GM06990 (cell line): ENCODE measurements at regions not wholly inside any gene's neighbourhood (a gene's known extent, or its start where the extent isn't known, plus 50 kb on each side); places are given as distances from the start of the nearest gene placed in this dataset.

Experiments used
- DNase-seq: peaks from one replicate; pipeline ENCODE4 v3.0.0-alpha.2; 2011; ENCODE audit not compliant: insufficient read length; ENCODE audit errors: extremely low read depth
- H3K27me3 ChIP-seq: replicated peaks from 2 replicates; pipeline ENCODE4 v1.6.0; 2011; ENCODE audit warnings: low read length; ENCODE audit not compliant: control insufficient read depth, insufficient read depth
- H3K36me3 ChIP-seq: 2 replicates; pipeline ENCODE4 v1.5.1; 2011; ENCODE audit warnings: low read length; ENCODE audit not compliant: control insufficient read depth, insufficient read depth
- H3K4me3 ChIP-seq: replicated peaks from 2 replicates; pipeline ENCODE4 v1.5.1; 2011; ENCODE audit warnings: low read depth, mild to moderate bottlenecking, control low read depth, low read length
- TF ChIP-seq, protein P1 (sequence below): IDR thresholded peaks from 2 replicates; pipeline ENCODE4 v1.5.1; 2011; ENCODE audit warnings: low read length, control low read depth, mild to moderate bottlenecking, inconsistent platforms; ENCODE audit not compliant: insufficient read depth, poor library complexity, severe bottlenecking

- Histone ChIP-seq H3K36me3 (no peaks in the 10 kb centered on the region), H3K4me3 (no peak overlapping the region), H3K27me3 (no peaks in the 10 kb centered on the region)
- TF ChIP-seq, protein P1, sequence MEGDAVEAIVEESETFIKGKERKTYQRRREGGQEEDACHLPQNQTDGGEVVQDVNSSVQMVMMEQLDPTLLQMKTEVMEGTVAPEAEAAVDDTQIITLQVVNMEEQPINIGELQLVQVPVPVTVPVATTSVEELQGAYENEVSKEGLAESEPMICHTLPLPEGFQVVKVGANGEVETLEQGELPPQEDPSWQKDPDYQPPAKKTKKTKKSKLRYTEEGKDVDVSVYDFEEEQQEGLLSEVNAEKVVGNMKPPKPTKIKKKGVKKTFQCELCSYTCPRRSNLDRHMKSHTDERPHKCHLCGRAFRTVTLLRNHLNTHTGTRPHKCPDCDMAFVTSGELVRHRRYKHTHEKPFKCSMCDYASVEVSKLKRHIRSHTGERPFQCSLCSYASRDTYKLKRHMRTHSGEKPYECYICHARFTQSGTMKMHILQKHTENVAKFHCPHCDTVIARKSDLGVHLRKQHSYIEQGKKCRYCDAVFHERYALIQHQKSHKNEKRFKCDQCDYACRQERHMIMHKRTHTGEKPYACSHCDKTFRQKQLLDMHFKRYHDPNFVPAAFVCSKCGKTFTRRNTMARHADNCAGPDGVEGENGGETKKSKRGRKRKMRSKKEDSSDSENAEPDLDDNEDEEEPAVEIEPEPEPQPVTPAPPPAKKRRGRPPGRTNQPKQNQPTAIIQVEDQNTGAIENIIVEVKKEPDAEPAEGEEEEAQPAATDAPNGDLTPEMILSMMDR = no peak
- no peak for DNase-seq
These were observed 101.9 kb upstream of the TNR start for GRCh38 chr1:175845338-175845737.

GRCh38 chr1:175844877-175845276 is 101.5 kb upstream of the TNR start:
- no peaks in the 10 kb centered on the region for H3K27me3 ChIP-seq
- DNase-seq = no peak
- TF ChIP-seq, protein P1 = no peak
- H3K36me3 ChIP-seq = no peaks in the 10 kb centered on the region
- no peak overlapping the region for H3K4me3 ChIP-seq

GRCh38 chr1:175842550-175842949 is 99.2 kb upstream of the TNR start:
- H3K27me3 ChIP-seq = no peaks in the 10 kb centered on the region
- DNase-seq = no peak
- TF ChIP-seq, protein P1 = no peak
- H3K4me3 ChIP-seq = no peak overlapping the region
- H3K36me3 ChIP-seq = no peaks in the 10 kb centered on the region

DNA sequence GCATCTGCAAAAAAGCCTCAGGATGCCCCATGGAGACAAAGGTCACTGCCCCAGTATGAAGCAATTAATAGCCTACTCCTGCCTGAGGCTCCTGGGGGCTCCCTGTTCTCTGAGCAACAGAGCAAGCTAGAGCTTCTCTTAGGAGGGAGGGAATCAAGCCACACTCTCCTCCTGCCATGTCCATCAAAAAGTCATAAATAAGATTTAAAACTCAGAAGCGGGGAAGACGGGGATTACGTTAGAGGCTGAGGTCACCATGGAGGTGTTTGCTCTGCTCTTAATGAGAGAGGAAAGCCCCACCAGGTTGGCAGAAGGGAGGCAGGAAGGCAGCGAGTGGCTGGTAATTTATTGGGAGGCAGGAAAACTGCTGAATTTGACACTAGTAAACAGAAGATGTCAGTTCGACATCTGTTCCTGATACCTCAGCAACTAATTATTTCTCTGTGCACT is 98.4 kb upstream of the TNR start:
- Histone ChIP-seq H3K4me3 (no peak overlapping the region), H3K27me3 (no peaks in the 10 kb centered on the region), H3K36me3 (no peaks in the 10 kb centered on the region)
- TF ChIP-seq, protein P1 = no peak
- DNase-seq = no peak

DNA sequence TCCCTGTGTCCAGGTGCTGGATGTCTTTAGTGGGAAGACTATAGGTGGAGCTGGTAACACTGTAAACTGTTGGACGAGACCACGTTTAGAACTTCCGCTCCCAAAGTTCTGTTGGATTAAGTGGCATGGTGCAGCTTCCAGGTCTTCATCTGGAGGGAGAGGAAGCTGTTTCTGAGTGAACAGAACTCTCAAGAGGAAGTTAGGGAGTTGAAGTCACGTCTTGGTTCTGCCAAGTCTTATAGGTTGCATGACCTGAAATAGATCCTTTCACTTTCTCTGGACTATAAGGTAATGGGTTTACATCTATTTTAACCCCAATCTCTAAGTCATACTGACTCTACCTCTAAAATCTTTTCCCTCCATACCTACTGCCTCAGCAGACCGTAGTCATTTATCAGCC is 97.4 kb upstream of the TNR start:
- Histone ChIP-seq H3K36me3 (no peaks in the 10 kb centered on the region), H3K4me3 (no peak overlapping the region), H3K27me3 (no peaks in the 10 kb centered on the region)
- no peak for DNase-seq
- TF ChIP-seq, protein P1 = no peak

DNA sequence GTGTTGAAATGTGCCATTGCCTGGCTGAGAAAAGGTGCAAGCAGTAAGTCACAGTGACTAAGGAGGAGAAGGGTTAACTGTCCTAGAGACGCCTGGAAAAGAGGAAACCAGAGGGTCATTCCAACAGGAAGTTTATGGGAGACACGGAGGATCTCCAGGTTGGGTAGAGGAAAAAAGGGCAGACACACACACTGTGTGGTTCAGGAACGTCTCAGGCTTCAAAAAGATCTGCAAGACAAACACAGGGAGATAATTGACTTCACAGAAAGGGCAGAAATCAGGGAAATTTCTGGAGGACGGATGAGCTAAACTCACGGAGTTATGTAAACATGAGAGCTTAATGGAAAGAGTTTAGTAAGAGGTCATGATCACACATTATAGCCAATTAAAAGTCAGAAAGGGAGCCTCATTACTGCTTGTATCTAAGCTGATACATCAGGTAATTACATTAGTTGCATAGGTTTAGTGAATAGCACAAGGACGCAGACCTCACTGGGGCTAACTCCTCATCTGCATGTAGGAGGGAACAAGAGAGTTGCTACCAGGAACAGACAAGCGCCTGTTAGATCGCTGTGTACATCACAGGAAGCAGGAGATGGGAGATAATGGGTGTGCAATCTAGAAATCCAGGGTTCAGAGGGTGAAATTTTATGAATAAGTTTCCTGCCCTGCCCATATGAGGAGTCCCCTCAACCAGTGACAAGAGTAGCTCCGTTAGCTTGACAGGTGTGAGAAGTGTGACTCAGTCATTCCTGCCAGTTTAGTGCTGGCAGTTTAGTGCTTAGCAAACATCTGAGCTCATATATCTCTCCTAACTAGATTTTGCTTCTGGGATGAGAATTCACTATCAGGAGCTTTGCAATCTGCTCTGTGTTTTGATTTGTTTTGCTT is 96.6 kb upstream of the TNR start:
- H3K36me3 ChIP-seq = no peaks in the 10 kb centered on the region
- TF ChIP-seq, protein P1 = no peak
- DNase-seq = no peak
- no peaks in the 10 kb centered on the region for H3K27me3 ChIP-seq
- no peak overlapping the region for H3K4me3 ChIP-seq
